HG03095 (cell line): ENCODE measurements at regions not wholly inside any gene's neighbourhood (a gene's known extent, or its start where the extent isn't known, plus 50 kb on each side); places are given as distances from the start of the nearest gene placed in this dataset.
"Not testable (repeated sequence)": the region's sequence is repeated elsewhere in the genome, so short reads cannot be mapped to it uniquely, and the experiment has no call there.

Experiments used
- ATAC-seq: cut with Tn5 transposase; IDR thresholded peaks from one replicate; pipeline ENCODE4 v1.9.1; 2021; ENCODE audit warnings: moderate library complexity; ENCODE audit not compliant: unreplicated experiment

GRCh38 chr13:108082481-108082880 is 132.9 kb downstream of the LIG4 start:
- ATAC-seq: no peak

GRCh38 chr13:108077284-108077683 is 138.1 kb downstream of the LIG4 start:
- ATAC-seq: no peak

DNA sequence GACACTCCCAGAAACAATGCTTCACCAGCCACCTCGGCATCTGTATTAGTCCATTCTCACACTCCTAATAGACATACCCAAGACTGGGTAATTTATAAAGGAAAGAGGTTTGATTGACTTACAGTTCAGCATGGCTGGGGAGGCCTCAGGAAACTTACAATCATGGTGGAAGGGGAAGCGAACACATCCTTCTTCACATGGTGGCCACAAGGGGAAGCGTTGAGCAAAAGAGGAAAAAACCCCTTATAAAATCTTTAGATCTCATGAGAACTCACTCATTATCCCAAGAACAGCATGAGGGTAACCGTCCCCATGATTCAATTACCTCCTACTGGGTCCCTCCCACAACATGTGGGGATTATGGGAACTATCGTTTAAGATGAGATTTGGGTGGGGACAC is 140.9 kb downstream of the LIG4 start:
- ATAC-seq: not testable (repeated sequence)

- ATAC-seq: no peak
These were observed 144.4 kb downstream of the LIG4 start for GRCh38 chr13:108070925-108071324.

DNA sequence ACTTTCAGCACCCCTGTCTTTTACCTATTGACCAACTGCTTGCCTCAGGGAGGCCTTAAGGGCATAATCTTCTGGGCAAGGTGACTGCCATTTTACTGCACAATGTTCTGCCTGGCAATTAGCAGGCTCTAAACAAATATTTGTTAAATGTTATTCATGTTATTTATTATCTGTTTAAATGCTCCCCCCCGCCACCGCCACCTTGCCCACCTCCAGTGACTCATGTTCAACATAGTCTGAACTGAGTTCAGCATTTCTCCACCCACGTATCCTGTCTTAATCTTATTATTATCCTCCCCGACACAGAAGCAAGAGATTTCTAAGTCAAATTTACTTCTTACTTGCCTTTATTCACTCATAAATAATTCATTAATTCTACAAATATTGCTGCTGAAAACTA is 144.8 kb downstream of the LIG4 start:
- no peak for ATAC-seq

DNA sequence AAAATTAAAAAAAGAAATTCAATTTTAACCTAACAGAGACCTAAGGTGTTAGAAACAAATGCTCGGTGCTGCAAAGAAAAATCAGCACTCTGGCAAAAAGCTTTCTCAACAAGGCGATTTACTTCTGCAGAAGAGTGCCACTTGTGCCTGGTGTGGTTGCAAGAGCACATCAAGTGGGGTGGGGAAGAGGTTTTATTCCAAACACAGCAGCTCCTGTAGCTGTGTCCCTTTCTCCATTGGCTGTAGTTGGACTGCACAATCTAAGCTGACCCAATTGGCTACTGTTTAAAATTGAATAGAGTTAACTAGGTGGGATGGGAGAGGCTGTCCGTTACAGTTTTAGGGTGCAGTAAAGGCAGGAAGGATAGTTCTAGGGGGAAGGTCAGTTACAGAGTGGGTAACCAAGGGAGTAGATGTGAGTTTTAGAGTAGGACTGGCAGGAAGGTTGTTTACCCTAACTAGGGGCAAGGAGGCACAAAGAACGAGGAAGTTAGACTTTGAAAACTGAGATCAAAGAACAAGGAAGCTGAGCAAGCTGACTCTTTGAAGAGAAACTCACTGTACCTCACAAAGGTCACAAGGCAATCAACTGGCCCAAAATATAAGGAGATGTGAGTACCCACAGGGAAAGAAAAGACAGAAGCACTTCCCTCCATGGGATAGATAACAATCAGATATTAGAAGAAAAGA is 145.7 kb downstream of the LIG4 start:
- no peak for ATAC-seq

DNA sequence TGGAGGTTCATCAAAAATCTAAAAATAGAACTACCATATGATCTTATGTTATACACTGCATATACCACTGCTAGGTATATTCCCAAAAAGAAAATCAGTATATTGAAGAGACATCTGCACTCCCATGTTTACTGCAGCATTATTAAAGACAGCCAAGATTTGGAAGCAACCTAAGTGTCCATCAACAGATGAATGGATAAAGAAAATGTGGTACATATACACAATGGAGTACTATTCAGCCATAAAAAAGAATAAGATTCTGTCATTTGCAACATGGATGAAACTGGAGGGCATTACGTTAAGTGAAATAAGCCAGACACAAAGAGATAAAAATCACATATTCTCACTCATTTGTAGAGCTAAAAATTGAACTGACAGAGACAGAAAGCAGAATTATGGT is 151.0 kb downstream of the LIG4 start:
- not testable (repeated sequence) for ATAC-seq

DNA sequence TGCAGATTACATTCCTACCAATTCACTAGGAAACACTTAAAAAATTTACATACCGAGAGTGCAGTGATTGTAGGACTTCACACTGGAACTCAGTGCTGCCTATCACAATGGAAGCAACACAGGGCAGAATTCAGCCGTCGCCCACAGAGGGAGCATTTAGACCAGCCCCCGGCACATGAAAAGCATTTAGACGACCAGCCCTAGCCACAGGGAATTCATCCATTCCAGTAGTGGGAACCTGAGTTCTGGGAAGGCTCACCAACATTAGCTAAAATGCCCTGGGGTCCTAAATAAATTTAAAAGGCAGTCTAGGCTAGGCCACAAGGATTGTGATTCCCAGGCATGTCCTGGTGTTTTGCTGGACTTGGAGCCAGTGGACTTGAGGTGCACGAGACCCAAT is 155.2 kb downstream of the LIG4 start:
- no peak for ATAC-seq

DNA sequence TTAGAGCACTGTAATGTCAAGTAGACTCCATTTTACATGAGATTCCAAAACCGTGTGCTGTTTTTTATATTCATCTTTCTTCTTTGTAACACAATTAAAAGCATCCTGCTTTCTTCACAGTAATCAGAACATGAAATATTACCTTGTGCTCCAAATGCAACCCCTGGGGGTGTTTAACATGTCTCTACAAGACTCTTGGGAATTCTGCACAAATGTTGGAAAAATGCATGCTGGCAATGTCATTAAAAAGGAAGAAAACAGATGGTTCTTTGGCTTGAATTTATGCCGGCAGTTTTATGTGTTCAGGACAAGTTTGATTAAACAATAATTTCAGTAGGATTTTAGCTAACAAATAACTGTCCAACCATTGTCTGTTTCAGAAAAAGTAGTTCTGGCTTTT is 159.1 kb downstream of the LIG4 start:
- ATAC-seq: no peak

GRCh38 chr13:108049211-108049610 is 166.1 kb downstream of the LIG4 start:
- ATAC-seq: no peak

DNA sequence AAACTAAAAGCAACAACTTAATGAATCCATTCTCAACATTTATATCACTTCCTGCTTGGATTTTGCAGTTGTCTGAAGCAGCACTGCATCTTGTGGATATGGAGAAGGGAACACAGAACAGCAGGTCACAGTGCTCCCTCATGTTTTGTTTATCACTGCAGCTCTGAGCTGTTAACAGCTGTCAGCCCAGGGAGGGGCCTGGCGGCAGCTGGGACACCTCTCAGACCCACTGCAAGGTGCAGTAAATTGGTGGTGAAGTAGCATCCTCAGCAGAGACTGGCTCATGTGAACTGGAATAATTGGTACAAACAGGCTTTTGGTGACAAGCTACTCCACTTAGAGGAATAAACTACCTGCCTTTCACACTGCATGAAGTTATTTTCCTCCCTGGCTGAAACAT is 170.4 kb downstream of the LIG4 start:
- ATAC-seq: no peak

- not testable (repeated sequence) for ATAC-seq
These were observed 172.5 kb downstream of the LIG4 start for GRCh38 chr13:108042866-108043265.

- ATAC-seq: no peak
These were observed 178.0 kb downstream of the LIG4 start for GRCh38 chr13:108037348-108037747.

DNA sequence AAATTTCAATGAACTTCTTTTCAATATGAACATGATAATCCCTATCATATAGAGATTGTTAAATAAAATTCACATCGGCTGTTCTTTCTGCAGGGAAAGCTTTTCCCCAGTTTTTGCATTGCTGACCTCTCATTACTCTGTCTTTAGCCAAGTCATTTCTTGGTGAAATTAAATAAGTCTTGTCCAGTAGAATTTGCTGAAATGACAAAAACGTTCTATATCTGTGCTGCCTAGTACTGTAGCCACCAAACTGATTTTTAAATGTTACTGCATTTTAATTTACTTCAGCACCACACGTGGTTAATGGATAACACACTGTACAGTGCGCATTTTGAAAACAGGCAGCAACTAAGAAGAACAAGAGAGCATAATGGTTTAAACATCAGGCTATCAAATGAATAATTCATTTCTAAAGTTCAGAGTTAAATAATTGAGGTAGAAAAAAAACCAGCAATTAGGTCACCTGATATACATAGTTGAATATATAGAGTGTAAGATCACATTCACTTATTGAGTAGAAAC is 178.9 kb downstream of the LIG4 start:
- no peak for ATAC-seq

DNA sequence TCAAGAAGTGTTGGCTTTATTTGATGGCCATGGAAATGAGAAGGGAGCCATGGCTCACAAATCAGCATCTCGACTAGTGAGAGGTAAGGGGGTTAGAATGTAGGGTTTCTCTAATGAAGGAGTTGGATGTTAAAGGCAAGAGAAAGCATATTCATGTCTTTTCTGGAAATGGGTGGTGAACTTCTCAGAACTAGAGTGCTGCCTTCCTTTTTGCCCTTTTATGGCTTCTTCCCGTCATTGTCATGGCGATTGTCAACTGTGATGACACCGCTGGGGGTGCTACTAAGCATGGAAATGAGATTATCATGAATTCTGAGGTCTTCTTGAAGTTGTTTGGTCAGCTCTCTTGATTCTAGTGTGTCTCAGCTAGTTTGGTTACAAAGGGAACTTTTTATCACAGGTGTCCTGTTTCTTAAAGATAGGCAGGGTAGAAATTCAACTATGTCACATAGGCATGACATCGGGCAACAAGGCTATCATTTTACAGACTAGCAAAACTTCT is 180.4 kb downstream of the LIG4 start:
- ATAC-seq: no peak

GRCh38 chr13:108033800-108034707 is 181.3 kb downstream of the LIG4 start:
- no peak for ATAC-seq

GRCh38 chr13:108031865-108032264 is 183.5 kb downstream of the LIG4 start:
- ATAC-seq: no peak

DNA sequence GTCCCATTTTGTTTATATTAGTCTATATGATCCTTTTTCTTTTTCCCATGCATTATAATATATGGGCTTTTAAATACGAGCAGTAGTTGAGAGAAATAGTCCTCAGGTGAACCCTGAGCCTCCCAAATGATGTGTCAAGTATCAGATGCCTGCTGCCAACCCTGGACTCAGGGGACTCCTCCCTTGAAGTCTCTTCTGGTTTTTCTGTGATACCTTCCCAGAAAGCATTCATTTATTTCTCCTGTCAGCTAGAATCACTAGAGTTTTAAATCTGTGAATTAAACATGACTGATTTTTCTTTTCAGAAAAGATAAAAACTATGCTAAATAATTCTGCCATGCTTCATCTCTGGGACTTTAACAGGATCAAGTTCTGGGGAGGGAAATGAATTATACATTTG is 184.6 kb downstream of the LIG4 start:
- ATAC-seq: no peak

GRCh38 chr13:108026680-108027410 is 188.5 kb downstream of the LIG4 start:
- no peak for ATAC-seq

- no peak for ATAC-seq
These were observed 195.3 kb downstream of the LIG4 start for GRCh38 chr13:108020027-108020426.

DNA sequence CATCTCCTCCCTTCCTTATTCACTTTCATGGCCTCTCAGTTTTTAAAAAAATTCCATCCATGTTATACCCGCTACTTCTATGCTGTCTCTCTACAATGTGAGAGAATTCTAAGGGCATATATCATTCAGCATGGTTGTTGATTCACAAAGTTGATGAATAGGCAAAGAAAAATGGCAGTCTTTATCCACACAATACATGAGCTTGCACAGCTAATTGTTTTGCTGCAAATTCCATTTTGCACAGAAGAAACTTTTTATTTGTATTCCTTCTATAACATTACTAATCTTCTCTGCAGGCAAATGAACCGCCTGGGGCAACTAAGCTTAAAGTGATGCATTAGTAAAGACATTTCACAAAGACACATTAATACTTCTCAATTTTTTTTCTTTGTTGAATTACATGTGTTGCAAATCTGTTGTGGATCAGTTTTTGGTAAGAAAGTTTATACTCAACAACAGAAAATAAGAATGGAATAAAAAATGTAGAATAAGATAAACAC is 196.9 kb downstream of the LIG4 start:
- ATAC-seq: no peak
